ENCODE measurements at regions not wholly inside any gene's neighbourhood (a gene's known extent, or its start where the extent isn't known, plus 50 kb on each side); places are given as distances from the start of the nearest gene placed in this dataset.

DNA sequence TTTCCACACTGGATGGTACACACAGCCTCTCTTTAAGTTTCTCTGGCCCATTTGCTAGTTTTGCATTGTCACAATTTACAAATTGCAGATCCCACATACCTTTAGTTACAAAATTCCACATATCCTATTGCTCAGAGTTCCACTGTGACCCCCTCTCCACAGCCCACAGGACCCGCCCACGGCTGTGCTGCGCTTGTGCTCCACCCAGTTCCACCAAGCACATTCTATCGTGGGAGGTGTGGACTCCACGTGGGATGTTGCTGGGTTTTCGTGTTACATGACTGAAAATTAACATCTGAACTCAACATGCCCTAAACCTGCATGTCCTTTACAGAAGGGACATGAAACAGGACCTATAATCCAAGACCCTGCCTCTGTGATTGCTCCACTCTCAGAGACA, 423.0 kb downstream of the IRS2 start:
- H3K4me1 ChIP-seq = no peaks in the 10 kb centered on the region
- TF ChIP-seq Cebpa-rat (IDR thresholded peaks at IDR 0.05) = no peak

GRCh38 chr13:109362616-109363015, 423.8 kb downstream of the IRS2 start:
- Histone ChIP-seq H3K4me2 (no peak overlapping the region), H4K20me1 (no peaks in the 10 kb centered on the region), H3K27ac (no peak overlapping the region), H3K9me3 (replicated peaks in 1 of 11) (peaks cover 7 to 20% (median 14%) of the 10 kb centered on the region in 11 experiments; a peak in 13 of 22 replicates), H3K27me3 (no peaks in the 10 kb centered on the region), H3K9ac (no peak overlapping the region), H3K36me3 (no peaks in the 10 kb centered on the region), H3K4me1 (no peaks in the 10 kb centered on the region), H3K4me3 (no peak overlapping the region)
- TF ChIP-seq Cebpa-rat (IDR thresholded peaks at IDR 0.05) = no peak

More for the DNA sequence above, 423.0 kb downstream of the IRS2 start:
- H4K20me1 ChIP-seq = no peaks in the 10 kb centered on the region
- no peaks in the 10 kb centered on the region for H3K27me3 ChIP-seq
- no peak overlapping the region for H3K27ac ChIP-seq
- peaks cover 7 to 20% (median 14%) of the 10 kb centered on the region in 11 experiments; a peak in 13 of 22 replicates for H3K9me3 ChIP-seq (replicated peaks in 1 of 11)
- no peak overlapping the region for H3K4me3 ChIP-seq
- no peak overlapping the region for H3K4me2 ChIP-seq
- no peak overlapping the region for H3K9ac ChIP-seq
- no peaks in the 10 kb centered on the region for H3K36me3 ChIP-seq

GRCh38 chr13:109361562-109362289, 424.7 kb downstream of the IRS2 start:
- Histone ChIP-seq H3K27me3 (no peaks in the 10 kb centered on the region), H3K4me3 (no peak overlapping the region), H3K9me3 (replicated peaks in 1 of 11) (peaks cover 7 to 20% (median 14%) of the 10 kb centered on the region in 11 experiments; a peak in 13 of 22 replicates), H3K36me3 (no peaks in the 10 kb centered on the region), H3K9ac (no peak overlapping the region), H3K4me1 (no peaks in the 10 kb centered on the region), H4K20me1 (no peaks in the 10 kb centered on the region), H3K27ac (no peak overlapping the region), H3K4me2 (no peak overlapping the region)
- TF ChIP-seq Cebpa-rat (IDR thresholded peaks at IDR 0.05) = no peak

DNA sequence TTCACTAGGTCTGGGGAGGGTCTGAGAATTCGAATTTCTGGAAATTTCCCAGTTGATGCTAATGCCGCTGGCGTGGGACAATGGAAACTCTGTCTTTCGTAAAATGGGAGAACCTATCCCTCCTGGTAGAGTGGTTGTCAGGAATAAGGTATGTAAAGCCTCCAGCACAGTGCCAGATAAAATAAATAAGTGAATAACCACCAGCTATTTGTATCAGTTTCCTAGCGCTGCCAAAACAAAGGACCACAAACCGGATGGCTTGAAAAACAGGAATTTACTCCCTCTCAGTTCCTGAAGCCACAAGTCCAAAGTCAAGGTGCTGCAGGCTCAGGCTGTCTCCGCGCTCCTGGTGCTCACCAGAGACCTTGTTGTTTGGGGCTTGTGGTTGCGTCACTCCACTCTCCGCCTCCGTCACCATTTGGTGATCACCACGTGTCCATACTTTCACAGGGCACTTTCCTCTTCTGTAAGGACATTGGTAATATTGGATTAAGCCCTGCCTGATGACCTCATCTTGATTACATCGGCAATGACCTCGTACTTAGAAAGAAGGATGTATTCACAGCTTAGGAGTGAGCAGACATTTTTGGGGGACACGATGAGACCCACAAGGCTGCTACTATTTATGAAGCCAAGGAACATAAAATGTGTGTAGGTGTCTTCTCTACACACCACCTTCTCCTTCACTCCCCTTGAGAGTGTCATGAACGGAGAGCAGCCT, 428.5 kb downstream of the IRS2 start:
- TF ChIP-seq Cebpa-rat (IDR thresholded peaks at IDR 0.05) = no peak
- no peak overlapping the region for H3K4me2 ChIP-seq

GRCh38 chr13:109355875-109356434, 430.4 kb downstream of the IRS2 start:
- peaks cover 0 to 7% (median 0%) of the 10 kb centered on the region in 11 experiments; a peak in 1 of 22 replicates for H3K9me3 ChIP-seq (replicated peaks in 1 of 11)
- H3K36me3 ChIP-seq = no peaks in the 10 kb centered on the region
- H4K20me1 ChIP-seq = no peaks in the 10 kb centered on the region

More for the DNA sequence above, 428.5 kb downstream of the IRS2 start:
- Histone ChIP-seq H3K27me3 (no peaks in the 10 kb centered on the region), H3K9ac (no peak overlapping the region), H3K27ac (no peak overlapping the region), H3K4me1 (no peaks in the 10 kb centered on the region), H3K4me3 (no peak overlapping the region), H4K20me1 (no peaks in the 10 kb centered on the region), H3K36me3 (no peaks in the 10 kb centered on the region), H3K9me3 (replicated peaks in 1 of 11) (no peaks in the 10 kb centered on the region)

GRCh38 chr13:109355166-109355565, 431.2 kb downstream of the IRS2 start:
- H3K9me3 ChIP-seq (replicated peaks in 1 of 11) = peaks cover 0 to 7% (median 0%) of the 10 kb centered on the region in 11 experiments; a peak in 1 of 22 replicates
- no peak overlapping the region for H3K9ac ChIP-seq
- no peak overlapping the region for H3K4me2 ChIP-seq
- no peaks in the 10 kb centered on the region for H3K27me3 ChIP-seq
- no peaks in the 10 kb centered on the region for H3K4me1 ChIP-seq
- TF ChIP-seq Cebpa-rat (IDR thresholded peaks at IDR 0.05) = no peak
- no peak overlapping the region for H3K4me3 ChIP-seq
- no peak overlapping the region for H3K27ac ChIP-seq
- no peaks in the 10 kb centered on the region for H3K36me3 ChIP-seq
- H4K20me1 ChIP-seq = no peaks in the 10 kb centered on the region

More at GRCh38 chr13:109355875-109356434, 430.4 kb downstream of the IRS2 start:
- TF ChIP-seq Cebpa-rat (IDR thresholded peaks at IDR 0.05) = no peak
- Histone ChIP-seq H3K4me2 (no peak overlapping the region), H3K9ac (no peak overlapping the region), H3K27ac (no peak overlapping the region), H3K27me3 (no peaks in the 10 kb centered on the region), H3K4me1 (no peaks in the 10 kb centered on the region), H3K4me3 (no peak overlapping the region)

- Histone ChIP-seq H3K27ac (no peak overlapping the region), H3K4me3 (no peak overlapping the region), H3K4me1 (no peaks in the 10 kb centered on the region), H3K4me2 (no peak overlapping the region), H3K36me3 (no peaks in the 10 kb centered on the region), H3K27me3 (no peaks in the 10 kb centered on the region), H3K9ac (no peak overlapping the region), H3K9me3 (replicated peaks in 1 of 11) (peaks cover 0 to 7% (median 0%) of the 10 kb centered on the region in 11 experiments; a peak in 1 of 22 replicates), H4K20me1 (no peaks in the 10 kb centered on the region)
- no peak for TF ChIP-seq Cebpa-rat (IDR thresholded peaks at IDR 0.05)
Observed at GRCh38 chr13:109351236-109351635, 435.1 kb downstream of the IRS2 start.

DNA sequence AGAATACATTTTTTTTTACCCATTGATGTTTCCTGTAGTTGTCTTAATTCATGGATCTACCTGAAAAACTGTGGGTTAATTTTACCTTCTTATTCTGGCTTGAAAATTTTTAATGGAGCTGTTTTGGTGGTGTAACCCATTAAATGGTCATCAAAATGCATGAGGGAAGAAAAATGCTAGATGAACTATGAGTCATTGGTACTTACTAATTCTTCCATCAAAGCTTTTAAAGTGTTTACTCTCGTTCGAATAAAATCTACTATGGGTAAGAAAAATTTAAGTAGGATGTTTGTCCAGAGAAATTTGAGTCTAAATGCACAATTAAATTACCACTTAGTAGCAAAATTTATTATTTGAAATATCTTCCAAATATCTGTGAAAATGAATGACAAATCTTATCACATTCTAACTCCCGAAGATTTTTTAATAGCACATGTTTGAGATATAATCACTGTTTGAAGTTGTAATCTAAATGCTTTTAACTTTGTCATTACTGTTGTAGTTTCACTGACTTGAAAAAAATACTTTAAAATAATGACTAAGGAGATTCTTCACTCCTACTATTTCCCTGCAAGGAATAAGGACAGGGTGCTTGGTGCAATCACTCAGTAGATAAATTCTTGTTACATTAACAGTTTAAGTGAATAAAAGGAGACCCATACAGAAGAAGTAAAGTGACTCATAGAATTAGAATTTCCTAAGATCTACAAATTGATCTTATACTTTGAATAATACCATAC, 437.7 kb downstream of the IRS2 start:
- Histone ChIP-seq H3K9ac (no peak overlapping the region), H3K9me3 (replicated peaks in 1 of 11) (peaks cover 0 to 7% (median 0%) of the 10 kb centered on the region in 11 experiments; a peak in 1 of 22 replicates), H3K27me3 (no peaks in the 10 kb centered on the region), H3K36me3 (no peaks in the 10 kb centered on the region), H3K4me2 (no peak overlapping the region), H3K4me1 (no peaks in the 10 kb centered on the region), H3K27ac (no peak overlapping the region), H3K4me3 (no peak overlapping the region), H4K20me1 (no peaks in the 10 kb centered on the region)
- no peak for TF ChIP-seq Cebpa-rat (IDR thresholded peaks at IDR 0.05)

GRCh38 chr13:109346060-109346459, 440.3 kb downstream of the IRS2 start:
- Histone ChIP-seq H3K27ac (no peak overlapping the region), H3K9ac (no peak overlapping the region), H3K36me3 (no peaks in the 10 kb centered on the region), H3K4me2 (no peak overlapping the region), H4K20me1 (no peaks in the 10 kb centered on the region), H3K27me3 (no peaks in the 10 kb centered on the region), H3K4me1 (no peaks in the 10 kb centered on the region), H3K4me3 (no peak overlapping the region), H3K9me3 (replicated peaks in 1 of 11) (no peaks in the 10 kb centered on the region)
- no peak for TF ChIP-seq Cebpa-rat (IDR thresholded peaks at IDR 0.05)

Measured in BLaER1 treated with 17β-estradiol and CSF1 and Interleukin-3, amounts not matched to agents 10 nM and 100 nM (cell line).